WERI-Rb-1 (cell line): ENCODE measurements at regions not wholly inside any gene's neighbourhood (a gene's known extent, or its start where the extent isn't known, plus 50 kb on each side); places are given as distances from the start of the nearest gene placed in this dataset.

ENCODE experiments used
- DNase-seq: peaks from one replicate; pipeline ENCODE4 v3.0.0-alpha.2; 2020
- H3K27ac ChIP-seq: fragments of 250-450 bp; sonication (Bioruptor Pico); 2 replicates; pipeline ENCODE4 v1.5.1; 2020; ENCODE audit warnings: mild to moderate bottlenecking, moderate library complexity
- H3K27me3 ChIP-seq: fragments of 250-450 bp; sonication (Bioruptor Pico); 2 replicates; pipeline ENCODE4 v1.5.1; 2021; ENCODE audit warnings: mild to moderate bottlenecking, low read depth, moderate library complexity; ENCODE audit not compliant: insufficient read depth, severe bottlenecking
- H3K36me3 ChIP-seq: fragments of 250-450 bp; sonication (Bioruptor Pico); 2 replicates; pipeline ENCODE4 v1.5.1; 2020; ENCODE audit warnings: mild to moderate bottlenecking, moderate library complexity
- H3K4me3 ChIP-seq: 2 replicates; pipeline ENCODE4 v1.5.1; 2011; ENCODE audit warnings: low read depth, mild to moderate bottlenecking, control low read depth, low read length
- H3K9me3 ChIP-seq: fragments of 250-450 bp; sonication (Bioruptor Pico); 2 replicates; pipeline ENCODE4 v1.5.1; 2021; ENCODE audit warnings: mild to moderate bottlenecking, moderate library complexity; ENCODE audit not compliant: severe bottlenecking
- CTCF ChIP-seq: IDR thresholded peaks from 2 replicates; pipeline ENCODE4 v1.5.1; 2011; ENCODE audit warnings: low read depth, mild to moderate bottlenecking, control low read depth, inconsistent platforms, low read length

GRCh38 chrX:68944211-68944610 is 115.4 kb downstream of the EFNB1 start:
- no peak for TF ChIP-seq CTCF
- H3K36me3 ChIP-seq = no peaks in the 10 kb centered on the region
- no peak for DNase-seq

GRCh38 chrX:68942840-68943239 is 114.0 kb downstream of the EFNB1 start:
- Histone ChIP-seq H3K27me3 (no peaks in the 10 kb centered on the region), H3K9me3 (no peaks in the 10 kb centered on the region), H3K27ac (no peak overlapping the region), H3K4me3 (no peak overlapping the region), H3K36me3 (no peaks in the 10 kb centered on the region)
- no peak for TF ChIP-seq CTCF
- no peak for DNase-seq

More at GRCh38 chrX:68944211-68944610, 115.4 kb downstream of the EFNB1 start:
- H3K9me3 ChIP-seq = no peaks in the 10 kb centered on the region
- no peak overlapping the region for H3K27ac ChIP-seq
- no peaks in the 10 kb centered on the region for H3K27me3 ChIP-seq
- no peak overlapping the region for H3K4me3 ChIP-seq

- H3K27ac ChIP-seq = no peak overlapping the region
- H3K36me3 ChIP-seq = no peaks in the 10 kb centered on the region
- H3K27me3 ChIP-seq = no peaks in the 10 kb centered on the region
- no peak overlapping the region for H3K4me3 ChIP-seq
- DNase-seq = no peak
- TF ChIP-seq CTCF = no peak
- no peaks in the 10 kb centered on the region for H3K9me3 ChIP-seq
Observed at GRCh38 chrX:68942104-68942503, 113.3 kb downstream of the EFNB1 start.

- no peak for TF ChIP-seq CTCF
- H3K36me3 ChIP-seq = no peaks in the 10 kb centered on the region
- no peak for DNase-seq
- no peaks in the 10 kb centered on the region for H3K27me3 ChIP-seq
- H3K27ac ChIP-seq = no peak overlapping the region
- no peak overlapping the region for H3K4me3 ChIP-seq
- H3K9me3 ChIP-seq = no peaks in the 10 kb centered on the region
Observed at GRCh38 chrX:68941385-68941952, 112.6 kb downstream of the EFNB1 start.

GRCh38 chrX:68940601-68941000 is 111.8 kb downstream of the EFNB1 start:
- H3K27ac ChIP-seq = no peak overlapping the region
- no peak for DNase-seq
- no peaks in the 10 kb centered on the region for H3K27me3 ChIP-seq
- TF ChIP-seq CTCF = no peak
- H3K36me3 ChIP-seq = no peaks in the 10 kb centered on the region
- no peak overlapping the region for H3K4me3 ChIP-seq
- no peaks in the 10 kb centered on the region for H3K9me3 ChIP-seq

GRCh38 chrX:68939868-68940267 is 111.0 kb downstream of the EFNB1 start:
- Histone ChIP-seq H3K4me3 (no peak overlapping the region), H3K27me3 (no peaks in the 10 kb centered on the region), H3K36me3 (no peaks in the 10 kb centered on the region), H3K27ac (no peak overlapping the region), H3K9me3 (no peaks in the 10 kb centered on the region)
- no peak for DNase-seq
- TF ChIP-seq CTCF = no peak
